ENCODE measurements at regions not wholly inside any gene's neighbourhood (a gene's known extent, or its start where the extent isn't known, plus 50 kb on each side); places are given as distances from the start of the nearest gene placed in this dataset.

GRCh38 chr9:28079677-28080076, 506.4 kb upstream of the C9orf72 start:
- no peak for DNase-seq
- Mint-ChIP-seq H3K4me3 (ENCODE audit: unreplicated experiment) (no peak overlapping the region), H3K27me3 (ENCODE audit: unreplicated experiment) (no peaks in the 10 kb centered on the region), H3K36me3 (ENCODE audit: unreplicated experiment) (no peaks in the 10 kb centered on the region), H3K9me3 (ENCODE audit: unreplicated experiment) (no peaks in the 10 kb centered on the region), H3K27ac (ENCODE audit: unreplicated experiment) (no peak overlapping the region), H3K4me1 (ENCODE audit: low read depth, unreplicated experiment) (no peaks in the 10 kb centered on the region)
- TF ChIP-seq CTCF (IDR thresholded peaks at IDR 0.05; ENCODE audit: partially characterized antibody, unreplicated experiment) = no peak

GRCh38 chr9:28082671-28083070, 509.4 kb upstream of the C9orf72 start:
- Mint-ChIP-seq H3K4me3 (ENCODE audit: unreplicated experiment) (no peak overlapping the region), H3K27ac (ENCODE audit: unreplicated experiment) (no peak overlapping the region), H3K9me3 (ENCODE audit: unreplicated experiment) (no peaks in the 10 kb centered on the region), H3K36me3 (ENCODE audit: unreplicated experiment) (no peaks in the 10 kb centered on the region), H3K27me3 (ENCODE audit: unreplicated experiment) (no peaks in the 10 kb centered on the region), H3K4me1 (ENCODE audit: low read depth, unreplicated experiment) (no peaks in the 10 kb centered on the region)
- TF ChIP-seq CTCF (IDR thresholded peaks at IDR 0.05; ENCODE audit: partially characterized antibody, unreplicated experiment) = no peak
- DNase-seq = no peak

- no peaks in the 10 kb centered on the region for H3K36me3 Mint-ChIP-seq (ENCODE audit: unreplicated experiment)
- TF ChIP-seq CTCF (IDR thresholded peaks at IDR 0.05; ENCODE audit: partially characterized antibody, unreplicated experiment) = no peak
- H3K27ac Mint-ChIP-seq (ENCODE audit: unreplicated experiment) = no peak overlapping the region
- no peaks in the 10 kb centered on the region for H3K4me1 Mint-ChIP-seq (ENCODE audit: low read depth, unreplicated experiment)
- no peak for DNase-seq
- no peaks in the 10 kb centered on the region for H3K27me3 Mint-ChIP-seq (ENCODE audit: unreplicated experiment)
- no peak overlapping the region for H3K4me3 Mint-ChIP-seq (ENCODE audit: unreplicated experiment)
- peaks cover 2% of the 10 kb centered on the region for H3K9me3 Mint-ChIP-seq (ENCODE audit: unreplicated experiment)
Observed at GRCh38 chr9:28086881-28087280, 513.6 kb upstream of the C9orf72 start.

GRCh38 chr9:28092981-28093936, 520.0 kb upstream of the C9orf72 start:
- Mint-ChIP-seq H3K36me3 (ENCODE audit: unreplicated experiment) (no peaks in the 10 kb centered on the region), H3K27me3 (ENCODE audit: unreplicated experiment) (peaks cover 2% of the 10 kb centered on the region), H3K4me1 (ENCODE audit: low read depth, unreplicated experiment) (peaks cover 7% of the 10 kb centered on the region), H3K27ac (ENCODE audit: unreplicated experiment) (peak overlapping the region; percentile 90), H3K4me3 (ENCODE audit: unreplicated experiment) (peak overlapping the region; percentile 17), H3K9me3 (ENCODE audit: unreplicated experiment) (peaks cover 2% of the 10 kb centered on the region)
- TF ChIP-seq CTCF (IDR thresholded peaks at IDR 0.05; ENCODE audit: partially characterized antibody, unreplicated experiment) = no peak
- DNase-seq = peak; percentile 20

GRCh38 chr9:28101509-28101908, 528.2 kb upstream of the C9orf72 start:
- H3K9me3 Mint-ChIP-seq (ENCODE audit: unreplicated experiment) = no peaks in the 10 kb centered on the region
- H3K27me3 Mint-ChIP-seq (ENCODE audit: unreplicated experiment) = peaks cover 2% of the 10 kb centered on the region
- no peak for DNase-seq
- H3K4me1 Mint-ChIP-seq (ENCODE audit: low read depth, unreplicated experiment) = no peaks in the 10 kb centered on the region
- no peak overlapping the region for H3K27ac Mint-ChIP-seq (ENCODE audit: unreplicated experiment)
- peaks cover 3% of the 10 kb centered on the region for H3K36me3 Mint-ChIP-seq (ENCODE audit: unreplicated experiment)
- H3K4me3 Mint-ChIP-seq (ENCODE audit: unreplicated experiment) = no peak overlapping the region
- TF ChIP-seq CTCF (IDR thresholded peaks at IDR 0.05; ENCODE audit: partially characterized antibody, unreplicated experiment) = no peak
